SK-N-MC (cell line): ENCODE measurements at regions not wholly inside any gene's neighbourhood (a gene's known extent, or its start where the extent isn't known, plus 50 kb on each side); places are given as distances from the start of the nearest gene placed in this dataset.

Experiments
- EZH2 ChIP-seq: fragments of 200-600 bp; sonication (generic); IDR thresholded peaks from one replicate; pipeline ENCODE4 v1.6.1; 2017; ENCODE audit warnings: antibody characterized with exemption
- POLR2AphosphoS5 ChIP-seq: IDR thresholded peaks from 2 replicates; pipeline ENCODE4 v1.6.1; 2012; ENCODE audit warnings: mild to moderate bottlenecking, low read depth, low read length, borderline replicate concordance

DNA sequence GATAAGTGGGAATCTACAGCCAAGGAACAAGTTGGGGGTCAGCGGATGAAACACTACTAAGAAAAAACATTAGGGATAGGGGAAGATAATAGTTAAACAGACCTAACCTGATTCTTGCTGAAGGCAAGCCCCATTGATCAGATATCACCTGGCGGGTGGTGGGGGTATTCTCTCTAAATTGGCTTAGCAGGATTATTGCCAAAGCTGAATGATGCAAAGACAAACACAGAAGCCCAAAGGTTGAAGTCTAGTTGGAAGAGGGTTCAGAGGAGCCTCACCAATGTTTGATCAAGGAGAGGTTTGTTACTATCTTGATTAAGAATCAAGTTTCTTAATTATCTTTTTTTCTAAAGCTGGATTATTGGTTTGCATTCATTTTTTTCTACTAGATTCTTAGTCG lies 371.9 kb upstream of the CNTN4 start:
- TF ChIP-seq POLR2AphosphoS5 = no peak
- TF ChIP-seq EZH2 = no peak
